Colonic mucosa (tissue), 4 donors: ENCODE measurements at regions not wholly inside any gene's neighbourhood (a gene's known extent, or its start where the extent isn't known, plus 50 kb on each side); places are given as distances from the start of the nearest gene placed in this dataset.

Source experiments
- DNase-seq: peaks from one replicate; pipeline ENCODE4 v3.0.0-alpha.2; 2020
- H3K27ac ChIP-seq: fragments of 200-600 bp; one replicate; pipeline ENCODE4 v1.8.0; 2021
- H3K27me3 ChIP-seq: fragments of 200-600 bp; one replicate; pipeline ENCODE4 v1.8.0; 2021
- H3K36me3 ChIP-seq: fragments of 200-600 bp; one replicate; pipeline ENCODE4 v1.8.0; 2021
- H3K4me1 ChIP-seq: fragments of 200-600 bp; one replicate; pipeline ENCODE4 v1.8.0; 2021; ENCODE audit warnings: mild to moderate bottlenecking
- H3K4me3 ChIP-seq: fragments of 200-600 bp; one replicate; pipeline ENCODE4 v1.8.0; 2021
- H3K9ac ChIP-seq, 2 donors: one replicate each; pipeline ENCODE4 v1.7.0; 2013; ENCODE audit warnings: control low read depth in 2 of 2, low read depth in 2 of 2, low read length in 2 of 2
- H3K9me3 ChIP-seq: fragments of 200-600 bp; one replicate; pipeline ENCODE4 v1.8.0; 2021
- CTCF ChIP-seq: fragments of 200-600 bp; IDR thresholded peaks from one replicate; pipeline ENCODE4 v1.8.0; 2022; ENCODE audit warnings: antibody characterized with exemption, mild to moderate bottlenecking
- intact Hi-C: fragments of 100-400 bp; cut with DNase I; formaldehyde crosslinking; loops from one replicate; pipeline ENCODE4 v1.14.1; 2022
- donor health status: healthy.
- donor health status: DM: no; HTN: no; CAD: no.
- donor health status: DM: no; HTN: no; CAD: no.

- H3K4me3 ChIP-seq, result no peak overlapping the region
Measured at GRCh38 chr2:56613254-56613653, 429.5 kb downstream of the CCDC85A start.

GRCh38 chr2:56613920-56614319, 430.1 kb downstream of the CCDC85A start:
- no peak overlapping the region for H3K9ac ChIP-seq
- TF ChIP-seq CTCF, result no peak
- no peak overlapping the region for H3K27ac ChIP-seq
- no peaks in the 10 kb centered on the region for H3K4me1 ChIP-seq
- no peaks in the 10 kb centered on the region for H3K36me3 ChIP-seq
- H3K9me3 ChIP-seq, result no peaks in the 10 kb centered on the region
- H3K4me3 ChIP-seq, result no peak overlapping the region
- H3K27me3 ChIP-seq, result no peaks in the 10 kb centered on the region
- intact Hi-C loops, result no loop called here
- no peak for DNase-seq

More at GRCh38 chr2:56613254-56613653, 429.5 kb downstream of the CCDC85A start:
- Histone ChIP-seq H3K27ac (no peak overlapping the region), H3K9ac (no peak overlapping the region), H3K9me3 (no peaks in the 10 kb centered on the region), H3K36me3 (no peaks in the 10 kb centered on the region), H3K27me3 (no peaks in the 10 kb centered on the region), H3K4me1 (no peaks in the 10 kb centered on the region)
- no peak for TF ChIP-seq CTCF
- no peak for DNase-seq
- intact Hi-C loops, result no loop called here

- Histone ChIP-seq H3K27ac (no peak overlapping the region), H3K9ac (no peak overlapping the region), H3K9me3 (no peaks in the 10 kb centered on the region), H3K27me3 (no peaks in the 10 kb centered on the region), H3K4me1 (no peaks in the 10 kb centered on the region), H3K36me3 (no peaks in the 10 kb centered on the region), H3K4me3 (no peak overlapping the region)
- TF ChIP-seq CTCF, result no peak
- intact Hi-C loops, result no loop called here
- no peak for DNase-seq
Measured at GRCh38 chr2:56615760-56616159, 432.0 kb downstream of the CCDC85A start.

- Histone ChIP-seq H3K36me3 (no peaks in the 10 kb centered on the region), H3K4me3 (no peak overlapping the region), H3K27ac (no peak overlapping the region), H3K4me1 (no peaks in the 10 kb centered on the region), H3K27me3 (no peaks in the 10 kb centered on the region), H3K9ac (no peak overlapping the region), H3K9me3 (no peaks in the 10 kb centered on the region)
- no peak for DNase-seq
- intact Hi-C loops, result no loop called here
- no peak for TF ChIP-seq CTCF
Measured at GRCh38 chr2:56624181-56624580, 440.4 kb downstream of the CCDC85A start.

GRCh38 chr2:56626927-56627326, 443.1 kb downstream of the CCDC85A start:
- H3K9ac ChIP-seq, result no peak overlapping the region
- H3K27ac ChIP-seq, result no peak overlapping the region
- no peaks in the 10 kb centered on the region for H3K27me3 ChIP-seq
- intact Hi-C loops, result no loop called here
- no peak for DNase-seq
- no peaks in the 10 kb centered on the region for H3K36me3 ChIP-seq
- TF ChIP-seq CTCF, result no peak
- H3K4me3 ChIP-seq, result no peak overlapping the region
- no peaks in the 10 kb centered on the region for H3K9me3 ChIP-seq
- H3K4me1 ChIP-seq, result no peaks in the 10 kb centered on the region

- Histone ChIP-seq H3K9me3 (no peaks in the 10 kb centered on the region), H3K4me1 (no peaks in the 10 kb centered on the region), H3K4me3 (no peak overlapping the region), H3K27me3 (no peaks in the 10 kb centered on the region), H3K27ac (no peak overlapping the region), H3K9ac (no peak overlapping the region), H3K36me3 (no peaks in the 10 kb centered on the region)
- no peak for TF ChIP-seq CTCF
- DNase-seq, result no peak
- intact Hi-C loops, result no loop called here
Measured at GRCh38 chr2:56630286-56630685, 446.5 kb downstream of the CCDC85A start.
